Type B pancreatic cell (in vitro differentiated cells): ENCODE measurements at regions not wholly inside any gene's neighbourhood (a gene's known extent, or its start where the extent isn't known, plus 50 kb on each side); places are given as distances from the start of the nearest gene placed in this dataset.

Experiments
- DNase-seq: peaks from one replicate; pipeline ENCODE4 v3.0.0; 2021; ENCODE audit warnings: mixed read lengths; ENCODE audit not compliant: unreplicated experiment; ENCODE audit errors: extremely low spot score
- H3K27ac Mint-ChIP-seq: 2 replicates; pipeline ENCODE4 v1.8.0; 2021; ENCODE audit warnings: mild to moderate bottlenecking, mixed read lengths
- H3K27me3 Mint-ChIP-seq: 2 replicates; pipeline ENCODE4 v1.8.0; 2021; ENCODE audit warnings: mixed read lengths
- H3K36me3 Mint-ChIP-seq: 2 replicates; pipeline ENCODE4 v1.8.0; 2021; ENCODE audit warnings: mixed read lengths
- H3K4me1 Mint-ChIP-seq: one replicate; pipeline ENCODE4 v1.8.0; 2021; ENCODE audit warnings: mixed read lengths; ENCODE audit not compliant: unreplicated experiment
- H3K4me3 Mint-ChIP-seq: 2 replicates; pipeline ENCODE4 v1.8.0; 2021; ENCODE audit warnings: mild to moderate bottlenecking, mixed read lengths
- H3K9me3 Mint-ChIP-seq: 2 replicates; pipeline ENCODE4 v1.8.0; 2021; ENCODE audit warnings: mixed read lengths
- CTCF ChIP-seq: fragments of 200-600 bp; sonication (generic); conservative IDR thresholded peaks from 2 replicates; pipeline ENCODE4 v1.5.0; 2021; ENCODE audit warnings: antibody characterized with exemption, mild to moderate bottlenecking

DNA sequence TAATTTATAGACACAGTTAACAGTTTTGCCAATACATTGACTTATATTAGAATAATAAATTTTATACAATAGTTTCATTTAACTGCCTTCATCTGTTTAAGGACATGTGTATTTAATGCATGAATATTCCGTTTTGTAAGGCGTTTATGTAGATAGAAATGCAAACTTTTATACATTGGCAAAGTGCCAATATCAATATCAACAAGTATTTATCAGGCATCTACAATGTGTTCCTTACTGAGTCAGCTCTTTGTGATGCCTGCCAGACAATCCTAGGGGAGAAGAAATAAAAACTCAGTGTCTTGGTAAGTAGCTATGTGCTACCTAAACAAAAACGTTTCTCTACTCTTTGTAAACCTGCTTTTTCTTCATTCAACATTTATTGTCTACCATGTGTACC lies 1142.2 kb downstream of the C4orf33 start:
- Mint-ChIP-seq H3K27me3 (no peaks in the 10 kb centered on the region), H3K36me3 (no peaks in the 10 kb centered on the region), H3K4me3 (no peak overlapping the region), H3K4me1 (no peaks in the 10 kb centered on the region), H3K27ac (no peak overlapping the region), H3K9me3 (no peaks in the 10 kb centered on the region)
- no peak for TF ChIP-seq CTCF
- no peak for DNase-seq

DNA sequence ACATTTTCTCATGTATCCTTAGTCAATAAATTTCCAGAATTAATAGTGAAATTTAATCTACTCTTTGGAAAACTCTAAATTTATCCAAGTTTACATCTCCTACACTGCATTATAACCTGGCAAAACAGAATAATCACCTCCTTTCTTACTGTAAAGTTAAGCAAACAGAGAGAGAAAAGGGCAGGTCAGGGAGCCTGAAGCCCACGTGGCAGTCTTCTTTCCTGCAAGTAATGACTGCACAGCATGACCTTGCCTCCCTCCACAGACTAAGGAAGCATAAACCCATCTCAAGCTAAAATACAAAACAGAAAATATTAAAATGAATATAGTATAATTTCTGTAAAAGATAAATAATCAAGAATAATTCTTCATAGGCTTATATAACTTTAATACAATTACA lies 1153.0 kb downstream of the C4orf33 start:
- no peak for DNase-seq

DNA sequence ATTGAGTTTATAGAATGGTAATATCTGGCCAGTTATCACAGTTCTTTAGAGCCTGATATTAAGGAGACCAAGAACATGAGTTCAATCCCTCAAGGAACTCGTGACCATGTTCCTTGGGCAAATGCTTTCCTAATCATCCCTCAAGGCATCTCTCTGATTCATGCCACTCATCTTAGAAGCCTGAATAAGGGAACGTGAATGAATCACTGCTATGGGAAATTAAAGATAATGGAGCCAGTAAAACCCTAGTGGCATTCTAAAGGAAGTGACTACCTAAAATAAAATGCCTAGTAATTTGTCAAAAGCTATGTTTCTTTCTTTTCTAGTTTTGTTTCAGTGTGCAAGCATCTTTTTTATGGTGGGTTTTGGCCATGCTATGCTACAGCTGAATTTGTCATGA lies 1161.3 kb downstream of the C4orf33 start:
- Mint-ChIP-seq H3K4me3 (no peak overlapping the region), H3K27me3 (no peaks in the 10 kb centered on the region), H3K9me3 (no peaks in the 10 kb centered on the region), H3K27ac (no peak overlapping the region), H3K4me1 (no peaks in the 10 kb centered on the region), H3K36me3 (no peaks in the 10 kb centered on the region)
- no peak for TF ChIP-seq CTCF
- DNase-seq = no peak

More for the DNA sequence above, 1153.0 kb downstream of the C4orf33 start:
- no peak overlapping the region for H3K4me3 Mint-ChIP-seq
- TF ChIP-seq CTCF = no peak
- H3K36me3 Mint-ChIP-seq = no peaks in the 10 kb centered on the region
- H3K27ac Mint-ChIP-seq = no peak overlapping the region
- no peaks in the 10 kb centered on the region for H3K4me1 Mint-ChIP-seq
- H3K9me3 Mint-ChIP-seq = peaks cover 12% of the 10 kb centered on the region
- H3K27me3 Mint-ChIP-seq = no peaks in the 10 kb centered on the region

DNA sequence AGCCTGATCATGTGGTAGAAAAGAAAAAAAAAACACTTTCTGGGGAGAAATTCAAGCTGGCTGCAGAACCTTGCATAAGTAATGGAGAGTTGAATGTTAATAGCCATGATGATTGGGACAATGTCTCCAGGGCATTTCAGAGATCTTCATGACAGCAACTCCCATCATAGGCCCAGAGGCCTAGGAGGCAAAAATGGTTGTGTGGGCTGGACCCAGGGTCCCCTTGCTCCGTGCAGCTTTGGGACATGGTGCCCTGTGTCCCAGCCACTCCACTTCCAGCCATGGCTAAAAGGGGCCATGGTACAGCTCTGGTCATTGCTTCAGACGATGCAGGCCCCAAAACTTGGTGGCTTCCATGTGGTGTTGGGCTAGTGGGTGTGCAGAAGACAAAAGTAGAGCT lies 1170.9 kb downstream of the C4orf33 start:
- no peak for DNase-seq
- Mint-ChIP-seq H3K36me3 (peaks cover 4% of the 10 kb centered on the region), H3K27ac (no peak overlapping the region), H3K27me3 (no peaks in the 10 kb centered on the region), H3K4me1 (no peaks in the 10 kb centered on the region), H3K4me3 (no peak overlapping the region), H3K9me3 (peaks cover 12% of the 10 kb centered on the region)
- no peak for TF ChIP-seq CTCF

DNA sequence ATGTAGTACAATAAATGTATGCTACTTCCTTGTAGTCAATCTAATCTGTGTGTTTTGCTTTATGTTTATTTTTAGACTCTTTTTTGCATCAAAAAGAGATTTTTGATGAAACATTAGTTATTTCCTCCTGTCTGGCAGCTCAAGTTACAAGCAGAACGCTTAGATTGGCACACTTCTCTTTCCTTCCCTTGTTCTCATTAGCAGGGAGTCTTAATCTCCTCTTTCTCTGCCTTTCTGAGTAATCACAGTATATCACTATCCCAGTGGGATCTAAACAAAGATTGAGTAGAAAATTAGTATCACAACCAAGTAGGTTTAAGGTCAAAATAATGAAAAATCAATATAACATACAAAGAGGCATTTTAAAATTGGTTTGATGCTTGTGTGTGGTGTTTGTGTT lies 1192.6 kb downstream of the C4orf33 start:
- H3K4me3 Mint-ChIP-seq = no peak overlapping the region
- no peaks in the 10 kb centered on the region for H3K36me3 Mint-ChIP-seq
- no peak for DNase-seq
- no peaks in the 10 kb centered on the region for H3K9me3 Mint-ChIP-seq
- H3K4me1 Mint-ChIP-seq = peaks cover 7% of the 10 kb centered on the region
- no peaks in the 10 kb centered on the region for H3K27me3 Mint-ChIP-seq
- no peak overlapping the region for H3K27ac Mint-ChIP-seq
- no peak for TF ChIP-seq CTCF

GRCh38 chr4:130293692-130294091 lies 1197.7 kb downstream of the C4orf33 start:
- H3K4me3 Mint-ChIP-seq = no peak overlapping the region
- no peak overlapping the region for H3K27ac Mint-ChIP-seq
- no peaks in the 10 kb centered on the region for H3K27me3 Mint-ChIP-seq
- no peak for TF ChIP-seq CTCF
- no peaks in the 10 kb centered on the region for H3K36me3 Mint-ChIP-seq
- no peak for DNase-seq
- H3K4me1 Mint-ChIP-seq = peaks cover 8% of the 10 kb centered on the region
- no peaks in the 10 kb centered on the region for H3K9me3 Mint-ChIP-seq
